ENCODE measurements at regions not wholly inside any gene's neighbourhood (a gene's known extent, or its start where the extent isn't known, plus 50 kb on each side); places are given as distances from the start of the nearest gene placed in this dataset.

DNA sequence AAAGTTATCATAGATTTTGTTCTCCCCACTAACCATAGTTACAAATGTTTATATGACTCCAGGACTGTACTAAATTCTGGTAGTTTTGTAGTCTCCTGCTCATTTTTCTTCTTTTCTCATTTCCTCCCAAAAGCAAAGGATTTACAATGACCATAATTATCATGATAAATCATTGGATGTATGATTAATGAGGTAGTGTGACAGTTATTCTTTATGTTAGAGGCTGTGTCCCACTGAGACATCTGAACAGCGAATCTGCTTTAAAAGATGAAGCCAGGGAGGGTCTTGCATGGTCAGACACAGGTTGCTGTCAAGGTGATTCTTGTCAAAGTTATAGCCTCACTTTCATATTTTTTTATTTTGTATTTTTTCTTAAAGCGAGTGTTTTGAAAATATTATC, 285.2 kb upstream of the STXBP5 start:
- intact Hi-C loops (cut with DNase I, micrococcal nuclease), result no loop called here
- Histone ChIP-seq H3K4me1 (ENCODE audit: low read depth) (no peaks in the 10 kb centered on the region), H3K36me3 (ENCODE audit: low read depth) (no peaks in the 10 kb centered on the region), H3K4me3 (no peak overlapping the region), H3K9me3 (no peaks in the 10 kb centered on the region)
- TF ChIP-seq, protein P1, sequence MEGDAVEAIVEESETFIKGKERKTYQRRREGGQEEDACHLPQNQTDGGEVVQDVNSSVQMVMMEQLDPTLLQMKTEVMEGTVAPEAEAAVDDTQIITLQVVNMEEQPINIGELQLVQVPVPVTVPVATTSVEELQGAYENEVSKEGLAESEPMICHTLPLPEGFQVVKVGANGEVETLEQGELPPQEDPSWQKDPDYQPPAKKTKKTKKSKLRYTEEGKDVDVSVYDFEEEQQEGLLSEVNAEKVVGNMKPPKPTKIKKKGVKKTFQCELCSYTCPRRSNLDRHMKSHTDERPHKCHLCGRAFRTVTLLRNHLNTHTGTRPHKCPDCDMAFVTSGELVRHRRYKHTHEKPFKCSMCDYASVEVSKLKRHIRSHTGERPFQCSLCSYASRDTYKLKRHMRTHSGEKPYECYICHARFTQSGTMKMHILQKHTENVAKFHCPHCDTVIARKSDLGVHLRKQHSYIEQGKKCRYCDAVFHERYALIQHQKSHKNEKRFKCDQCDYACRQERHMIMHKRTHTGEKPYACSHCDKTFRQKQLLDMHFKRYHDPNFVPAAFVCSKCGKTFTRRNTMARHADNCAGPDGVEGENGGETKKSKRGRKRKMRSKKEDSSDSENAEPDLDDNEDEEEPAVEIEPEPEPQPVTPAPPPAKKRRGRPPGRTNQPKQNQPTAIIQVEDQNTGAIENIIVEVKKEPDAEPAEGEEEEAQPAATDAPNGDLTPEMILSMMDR (IDR thresholded peaks at IDR 0.05), result no peak
- ATAC-seq (no peak), DNase-seq (no peak)

DNA sequence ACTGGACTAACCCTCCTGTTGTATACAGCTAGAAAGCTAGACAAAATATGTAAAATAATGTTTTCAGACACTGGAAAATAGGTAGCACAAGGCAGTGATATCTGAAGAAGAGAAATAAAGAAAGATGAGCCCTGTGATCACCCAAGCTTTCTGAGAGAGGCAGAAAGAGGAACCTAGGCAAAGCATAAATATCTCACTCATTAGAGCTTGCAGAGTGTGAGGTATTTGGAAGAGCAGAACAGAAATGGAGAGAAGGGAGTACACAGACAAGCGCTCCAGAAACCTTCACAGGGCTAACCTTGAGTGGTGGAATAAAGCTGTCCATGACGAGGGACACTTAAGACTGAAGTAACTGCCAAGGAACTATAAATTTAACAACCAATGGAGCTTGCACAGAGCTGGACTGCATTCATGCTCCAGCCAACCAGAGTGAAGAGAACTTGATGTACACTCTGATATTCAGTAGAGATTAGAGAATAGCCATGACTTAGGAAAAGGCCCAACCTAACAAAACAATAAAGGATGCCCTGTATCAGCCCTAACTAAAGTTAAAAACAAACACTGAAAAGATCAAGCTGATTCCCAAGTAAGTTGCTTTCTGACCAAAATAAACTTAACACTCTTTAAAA, 280.9 kb upstream of the STXBP5 start:
- Histone ChIP-seq H3K9me3 (no peaks in the 10 kb centered on the region), H3K4me3 (no peak overlapping the region), H3K4me1 (ENCODE audit: low read depth) (no peaks in the 10 kb centered on the region), H3K36me3 (ENCODE audit: low read depth) (no peaks in the 10 kb centered on the region)
- TF ChIP-seq, protein P1 (IDR thresholded peaks at IDR 0.05), result no peak
- DNase-seq (no peak), ATAC-seq (no peak)
- intact Hi-C loops (cut with DNase I, micrococcal nuclease), result no loop called here

DNA sequence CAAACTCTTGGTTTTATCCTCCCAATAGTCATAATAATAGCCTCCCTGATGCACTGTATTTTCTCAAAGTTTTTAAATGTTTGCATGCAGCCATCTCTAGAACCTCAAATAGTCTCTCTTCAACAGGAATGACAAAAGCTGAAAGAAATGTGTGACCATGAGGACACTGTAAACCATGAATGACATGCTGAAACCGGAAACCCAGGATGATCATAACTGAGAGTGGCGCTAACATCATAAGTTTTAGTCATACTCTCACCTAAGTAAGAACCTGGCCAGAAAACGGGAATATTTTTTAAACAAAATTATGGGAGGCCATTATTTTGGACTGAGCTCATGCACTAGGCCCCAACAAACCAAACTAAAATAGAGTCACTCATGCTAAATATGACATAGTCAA, 278.4 kb upstream of the STXBP5 start:
- ATAC-seq (no peak), DNase-seq (no peak)
- H3K4me3 ChIP-seq, result no peak overlapping the region
- no peaks in the 10 kb centered on the region for H3K9me3 ChIP-seq
- H3K36me3 ChIP-seq (ENCODE audit: low read depth), result no peaks in the 10 kb centered on the region
- intact Hi-C loops (cut with DNase I, micrococcal nuclease), result no loop called here
- TF ChIP-seq, protein P1 (IDR thresholded peaks at IDR 0.05), result no peak
- no peaks in the 10 kb centered on the region for H3K4me1 ChIP-seq (ENCODE audit: low read depth)

DNA sequence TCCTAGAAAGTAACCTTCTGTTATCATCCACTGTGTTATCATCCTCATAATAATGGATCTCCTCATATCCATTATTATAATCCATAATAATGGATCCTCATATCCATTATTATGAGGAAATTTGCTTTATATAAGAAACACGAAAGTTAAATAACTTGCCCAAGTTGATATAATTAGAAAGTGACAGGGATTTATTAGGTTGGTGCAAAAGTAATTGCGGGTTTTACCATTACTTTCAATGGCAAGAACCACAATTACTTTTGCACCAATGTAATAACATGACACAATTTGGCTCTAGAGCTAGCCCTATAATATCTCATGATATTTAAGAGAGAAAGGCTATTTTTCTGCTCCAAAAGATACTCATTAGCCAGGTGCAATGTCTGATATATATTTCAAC, 275.7 kb upstream of the STXBP5 start:
- no peak for DNase-seq
- H3K4me3 ChIP-seq, result no peak overlapping the region
- TF ChIP-seq, protein P1 (IDR thresholded peaks at IDR 0.05), result no peak
- H3K9me3 ChIP-seq, result no peaks in the 10 kb centered on the region
- no peaks in the 10 kb centered on the region for H3K36me3 ChIP-seq (ENCODE audit: low read depth)
- ATAC-seq, result no peak
- H3K4me1 ChIP-seq (ENCODE audit: low read depth), result no peaks in the 10 kb centered on the region
- intact Hi-C loops (cut with DNase I, micrococcal nuclease), result no loop called here

DNA sequence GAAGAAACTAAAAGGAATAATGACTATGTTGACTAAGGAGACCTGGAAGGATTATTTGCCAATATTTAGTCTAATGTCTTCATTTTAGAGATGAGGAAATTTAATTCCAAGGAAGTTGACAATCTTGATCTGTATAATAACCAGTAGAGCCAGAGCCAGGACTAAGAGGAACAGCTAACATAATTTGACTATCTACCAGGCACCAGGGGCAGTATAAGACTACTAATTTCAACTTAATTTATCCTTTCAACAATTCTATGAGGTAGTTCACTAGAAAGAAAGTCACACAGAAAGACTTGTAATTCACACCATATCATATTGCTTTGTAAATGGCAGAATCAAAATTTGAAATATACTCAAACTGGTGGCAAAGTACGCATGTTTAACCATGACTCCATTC, 273.0 kb upstream of the STXBP5 start:
- TF ChIP-seq, protein P1 (IDR thresholded peaks at IDR 0.05), result no peak
- H3K36me3 ChIP-seq (ENCODE audit: low read depth), result no peaks in the 10 kb centered on the region
- intact Hi-C loops (cut with DNase I, micrococcal nuclease), result no loop called here
- no peaks in the 10 kb centered on the region for H3K4me1 ChIP-seq (ENCODE audit: low read depth)
- ATAC-seq (no peak), DNase-seq (no peak)
- H3K9me3 ChIP-seq, result no peaks in the 10 kb centered on the region
- no peak overlapping the region for H3K4me3 ChIP-seq

DNA sequence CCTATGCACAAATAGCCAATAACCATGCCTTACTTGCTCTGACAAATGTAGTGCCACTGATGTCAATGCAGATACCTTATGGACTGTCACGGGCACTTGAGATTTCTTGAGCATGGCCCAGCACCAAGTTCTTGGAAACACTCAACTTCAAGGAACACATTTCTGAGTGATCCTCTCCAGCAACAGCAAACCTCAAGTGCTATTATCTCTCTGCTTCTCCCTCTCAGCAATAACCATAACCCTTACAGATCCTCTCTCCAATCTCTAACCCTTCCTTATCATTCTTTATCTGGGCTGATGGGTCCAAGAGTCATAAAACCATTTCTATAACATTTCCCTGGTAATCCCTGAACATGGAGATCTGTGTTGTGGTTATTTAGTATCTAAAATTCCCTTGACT, 266.9 kb upstream of the STXBP5 start:
- no peak overlapping the region for H3K4me3 ChIP-seq
- DNase-seq (no peak), ATAC-seq (no peak)
- intact Hi-C loops (cut with DNase I, micrococcal nuclease), result no loop called here
- H3K9me3 ChIP-seq, result no peaks in the 10 kb centered on the region
- H3K4me1 ChIP-seq (ENCODE audit: low read depth), result no peaks in the 10 kb centered on the region
- TF ChIP-seq, protein P1 (IDR thresholded peaks at IDR 0.05), result no peak
- H3K36me3 ChIP-seq (ENCODE audit: low read depth), result no peaks in the 10 kb centered on the region
